Keratinocyte (primary cell): ENCODE measurements at regions not wholly inside any gene's neighbourhood (a gene's known extent, or its start where the extent isn't known, plus 50 kb on each side); places are given as distances from the start of the nearest gene placed in this dataset.

Experiments used
- CTCF ChIP-seq, 3 experiments: IDR thresholded peaks in 1 of 3; conservative IDR thresholded peaks in 1 of 3; optimal IDR thresholded peaks in 1 of 3; 2 replicates in 2 of 3; 3 replicates in 1 of 3; pipeline versions ENCODE3 to v1.5.1; 2011; ENCODE audit warnings: low read length in 3 of 3, mild to moderate bottlenecking in 3 of 3, moderate library complexity in 2 of 3, control low read depth in 1 of 3, inconsistent platforms in 1 of 3; ENCODE audit not compliant: insufficient read depth in 2 of 3; ENCODE audit errors: extremely low read depth in 1 of 3
- EZH2 ChIP-seq: IDR thresholded peaks from one replicate; pipeline ENCODE4 v1.6.1; 2012; ENCODE audit warnings: inconsistent platforms, mild to moderate bottlenecking, low read length, moderate library complexity

- TF ChIP-seq EZH2 (no peak), CTCF (optimal IDR thresholded peaks at IDR 0.05 in 1 of 3, IDR thresholded peaks at IDR 0.05 in 1 of 3, conservative IDR thresholded peaks at IDR 0.05 in 1 of 3; ENCODE audit: extremely low read depth in 1 of 3, insufficient read depth in 2 of 3, low read length in 3 of 3) (no peak)
These were observed 173.1 kb upstream of the SSTR4 start for GRCh38 chr20:22861990-22862389.
